H1 (cell line): ENCODE measurements at regions not wholly inside any gene's neighbourhood (a gene's known extent, or its start where the extent isn't known, plus 50 kb on each side); places are given as distances from the start of the nearest gene placed in this dataset.

Source experiments
- ATF3 ChIP-seq: IDR thresholded peaks from 2 replicates; pipeline ENCODE4 v1.6.1; 2011; ENCODE audit warnings: low read depth, mild to moderate bottlenecking, low read length; ENCODE audit not compliant: insufficient read depth
- CTCF ChIP-seq, 3 experiments: IDR thresholded peaks; 1 replicate in 2 of 3; 2 replicates in 1 of 3; pipeline versions ENCODE4 v1.5.1 to v1.6.1; 2011; ENCODE audit warnings: low read length in 3 of 3, mild to moderate bottlenecking in 3 of 3, inconsistent platforms in 2 of 3, low read depth in 1 of 3, moderate library complexity in 1 of 3; ENCODE audit not compliant: insufficient read depth in 1 of 3; ENCODE audit errors: control extremely low read depth in 1 of 3
- EP300 ChIP-seq, 2 experiments: IDR thresholded peaks; 1 replicate in 1 of 2; 2 replicates in 1 of 2; pipeline ENCODE4 v1.6.1; 2011 to 2012; ENCODE audit warnings: low read depth in 2 of 2, low read length in 2 of 2, mild to moderate bottlenecking in 2 of 2, borderline replicate concordance in 1 of 2, inconsistent platforms in 1 of 2, moderate library complexity in 1 of 2
- HDAC2 ChIP-seq, 2 experiments: fragments of 300-600 bp in 1 of 2; sonication (generic) in 1 of 2; IDR thresholded peaks; 2 replicates each; pipeline ENCODE4 v1.6.1; 2011 to 2012; ENCODE audit warnings: low read depth in 2 of 2, low read length in 2 of 2, mild to moderate bottlenecking in 2 of 2, moderate library complexity in 2 of 2, borderline replicate concordance in 1 of 2, inconsistent platforms in 1 of 2
- MAFK ChIP-seq: IDR thresholded peaks from 2 replicates; pipeline ENCODE4 v1.6.1; 2012; ENCODE audit warnings: low read depth, mild to moderate bottlenecking, improper control_type of control experiment, low read length
- MAX ChIP-seq: IDR thresholded peaks from 2 replicates; pipeline ENCODE4 v1.6.1; 2012; ENCODE audit warnings: inconsistent platforms
- POLR2A ChIP-seq, 2 experiments: IDR thresholded peaks; 1 replicate in 1 of 2; 2 replicates in 1 of 2; pipeline ENCODE4 v1.6.1; 2011; ENCODE audit warnings: low read depth in 2 of 2, low read length in 2 of 2, mild to moderate bottlenecking in 2 of 2; ENCODE audit errors: control extremely low read depth in 1 of 2
- POLR2AphosphoS5 ChIP-seq: IDR thresholded peaks from 2 replicates; pipeline ENCODE4 v1.6.1; 2011; ENCODE audit warnings: low read depth, low read length
- RAD21 ChIP-seq, 2 experiments: IDR thresholded peaks in 1 of 2; conservative IDR thresholded peaks in 1 of 2; 2 replicates each; pipeline ENCODE4 v1.6.1; 2011; ENCODE audit warnings: low read depth in 2 of 2, low read length in 2 of 2, improper control_type of control experiment in 1 of 2, inconsistent platforms in 1 of 2, mild to moderate bottlenecking in 1 of 2, moderate library complexity in 1 of 2
- SUZ12 ChIP-seq: fragments of 200-600 bp; sonication (generic); IDR thresholded peaks from 2 replicates; pipeline ENCODE4 v1.6.1; 2012; ENCODE audit warnings: mild to moderate bottlenecking, inconsistent platforms, low read length, moderate library complexity, mixed read lengths

GRCh38 chr10:4016214-4016740 is 231.3 kb upstream of the KLF6 start:
- TF ChIP-seq SUZ12 (no peak), EP300 (IDR thresholded peaks at IDR 0.05; ENCODE audit: borderline replicate concordance in 1 of 2, low read depth in 2 of 2, low read length in 2 of 2) (no peak), POLR2A (IDR thresholded peaks at IDR 0.05; ENCODE audit: control extremely low read depth in 1 of 2, low read depth in 2 of 2, low read length in 2 of 2) (no peak), MAFK (no peak), CTCF (IDR thresholded peaks at IDR 0.05; ENCODE audit: control extremely low read depth in 1 of 3, insufficient read depth in 1 of 3, low read depth in 1 of 3, low read length in 3 of 3) (no peak), MAX (no peak), HDAC2 (IDR thresholded peaks at IDR 0.05; ENCODE audit: borderline replicate concordance in 1 of 2, low read depth in 2 of 2, low read length in 2 of 2) (no peak), RAD21 (IDR thresholded peaks at IDR 0.05 in 1 of 2, conservative IDR thresholded peaks at IDR 0.05 in 1 of 2; ENCODE audit: low read depth in 2 of 2, low read length in 2 of 2) (no peak), ATF3 (no peak), POLR2AphosphoS5 (no peak)
